ENCODE measurements at regions not wholly inside any gene's neighbourhood (a gene's known extent, or its start where the extent isn't known, plus 50 kb on each side); places are given as distances from the start of the nearest gene placed in this dataset.

DNA sequence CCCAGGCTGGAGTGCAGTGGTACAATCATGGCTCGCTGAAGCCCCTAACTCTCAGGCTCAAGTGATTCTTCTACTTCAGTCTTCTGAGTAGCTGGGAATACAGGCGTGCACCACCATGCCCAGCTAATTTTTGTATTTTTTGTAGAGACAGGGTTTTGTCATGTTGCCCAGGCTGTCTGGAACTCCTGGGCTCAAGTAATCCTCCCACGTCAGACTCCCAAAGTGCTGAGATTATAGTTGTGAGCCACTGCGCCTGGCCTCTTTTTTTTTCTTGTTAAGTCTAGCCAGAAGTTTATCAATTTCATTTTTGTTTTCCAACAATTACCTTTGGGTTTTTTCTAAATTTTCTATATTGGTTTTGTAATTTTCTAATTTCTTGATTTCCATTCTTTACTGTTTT is 100.6 kb downstream of the GC start:
- Histone ChIP-seq H3K79me2 (ENCODE audit: insufficient read depth, low read length) (no peaks in the 10 kb centered on the region), H3K4me2 (ENCODE audit: insufficient read depth, low read length) (no peak overlapping the region), H4K20me1 (ENCODE audit: insufficient read depth, low read length) (no peaks in the 10 kb centered on the region), H3K36me3 (ENCODE audit: insufficient read depth, low read length) (no peaks in the 10 kb centered on the region), H3K4me1 (ENCODE audit: insufficient read depth, low read length) (peaks cover 2% of the 10 kb centered on the region), H3K4me3 (ENCODE audit: insufficient read depth, low read length) (no peak overlapping the region), H3K27me3 (ENCODE audit: insufficient read depth, low read length) (peaks cover 3% of the 10 kb centered on the region), H2AFZ (ENCODE audit: low read length) (no peak overlapping the region), H3K27ac (ENCODE audit: low read depth, low read length) (no peak overlapping the region), H3K9me3 (ENCODE audit: low read depth, low read length) (no peaks in the 10 kb centered on the region)
- DNase-seq (ENCODE audit: insufficient read length, low spot score, missing footprints) = no peak
- no peak for TF ChIP-seq CTCF (IDR thresholded peaks at IDR 0.05; ENCODE audit: extremely low read depth, low read depth, low read length)

GRCh38 chr4:71680706-71681105 is 103.2 kb downstream of the GC start:
- no peak overlapping the region for H3K4me3 ChIP-seq (ENCODE audit: insufficient read depth, low read length)
- H3K4me1 ChIP-seq (ENCODE audit: insufficient read depth, low read length) = peaks cover 2% of the 10 kb centered on the region
- no peaks in the 10 kb centered on the region for H4K20me1 ChIP-seq (ENCODE audit: insufficient read depth, low read length)
- H3K4me2 ChIP-seq (ENCODE audit: insufficient read depth, low read length) = no peak overlapping the region
- H3K27me3 ChIP-seq (ENCODE audit: insufficient read depth, low read length) = no peaks in the 10 kb centered on the region
- no peaks in the 10 kb centered on the region for H3K79me2 ChIP-seq (ENCODE audit: insufficient read depth, low read length)
- TF ChIP-seq CTCF (IDR thresholded peaks at IDR 0.05; ENCODE audit: extremely low read depth, low read depth, low read length) = no peak
- H3K9me3 ChIP-seq (ENCODE audit: low read depth, low read length) = no peaks in the 10 kb centered on the region
- H3K36me3 ChIP-seq (ENCODE audit: insufficient read depth, low read length) = no peaks in the 10 kb centered on the region
- no peak for DNase-seq (ENCODE audit: insufficient read length, low spot score, missing footprints)
- H2AFZ ChIP-seq (ENCODE audit: low read length) = no peak overlapping the region
- H3K27ac ChIP-seq (ENCODE audit: low read depth, low read length) = no peak overlapping the region

DNA sequence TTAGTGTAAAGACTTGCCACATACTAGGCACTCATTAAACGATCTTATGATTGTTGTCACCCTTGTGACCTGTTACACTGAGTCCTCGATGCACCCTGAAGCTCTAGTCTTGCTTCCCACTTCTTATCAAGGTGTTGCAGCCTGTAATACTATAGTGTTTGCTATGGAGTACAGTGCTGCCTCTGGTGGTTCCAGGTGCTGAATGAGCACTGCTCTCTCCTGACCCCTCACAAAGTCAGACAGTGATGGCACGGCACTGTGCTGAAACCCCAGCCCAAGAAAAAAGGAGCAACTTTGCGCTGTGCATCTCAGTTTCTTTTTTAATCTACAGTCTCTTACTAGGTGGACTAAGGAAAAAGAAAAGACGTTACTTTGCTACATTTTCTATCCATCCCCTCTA is 106.3 kb downstream of the GC start:
- Histone ChIP-seq H3K4me1 (ENCODE audit: insufficient read depth, low read length) (peaks cover 2% of the 10 kb centered on the region), H3K27me3 (ENCODE audit: insufficient read depth, low read length) (no peaks in the 10 kb centered on the region), H3K36me3 (ENCODE audit: insufficient read depth, low read length) (no peaks in the 10 kb centered on the region), H2AFZ (ENCODE audit: low read length) (no peak overlapping the region), H3K4me3 (ENCODE audit: insufficient read depth, low read length) (no peak overlapping the region), H3K27ac (ENCODE audit: low read depth, low read length) (no peak overlapping the region), H4K20me1 (ENCODE audit: insufficient read depth, low read length) (no peaks in the 10 kb centered on the region), H3K79me2 (ENCODE audit: insufficient read depth, low read length) (no peaks in the 10 kb centered on the region), H3K4me2 (ENCODE audit: insufficient read depth, low read length) (no peak overlapping the region), H3K9me3 (ENCODE audit: low read depth, low read length) (no peaks in the 10 kb centered on the region)
- DNase-seq (ENCODE audit: insufficient read length, low spot score, missing footprints) = no peak
- no peak for TF ChIP-seq CTCF (IDR thresholded peaks at IDR 0.05; ENCODE audit: extremely low read depth, low read depth, low read length)

DNA sequence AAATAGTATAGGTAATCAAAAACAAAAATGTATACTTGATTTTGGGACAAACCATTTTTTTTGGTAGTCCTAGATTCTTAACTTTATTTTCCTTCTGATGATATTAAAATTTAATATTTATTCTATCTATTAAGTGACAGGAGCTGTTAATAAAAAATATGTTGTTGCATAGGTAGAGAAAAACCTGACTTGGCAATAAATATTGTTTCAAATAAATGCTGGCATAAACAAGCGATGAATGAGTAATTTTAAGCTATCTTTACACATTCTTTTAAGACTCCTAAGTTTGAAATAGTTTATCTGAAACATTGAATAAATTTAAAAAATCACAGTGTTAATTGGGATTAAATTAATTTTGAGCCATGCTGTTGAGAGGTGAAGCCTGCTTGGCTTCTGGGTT is 114.6 kb downstream of the GC start:
- Histone ChIP-seq H3K27ac (ENCODE audit: low read depth, low read length) (no peak overlapping the region), H3K9me3 (ENCODE audit: low read depth, low read length) (no peaks in the 10 kb centered on the region), H2AFZ (ENCODE audit: low read length) (no peak overlapping the region), H3K4me1 (ENCODE audit: insufficient read depth, low read length) (no peaks in the 10 kb centered on the region), H3K4me2 (ENCODE audit: insufficient read depth, low read length) (no peak overlapping the region), H4K20me1 (ENCODE audit: insufficient read depth, low read length) (no peaks in the 10 kb centered on the region), H3K79me2 (ENCODE audit: insufficient read depth, low read length) (no peaks in the 10 kb centered on the region), H3K36me3 (ENCODE audit: insufficient read depth, low read length) (no peaks in the 10 kb centered on the region), H3K27me3 (ENCODE audit: insufficient read depth, low read length) (peaks cover 4% of the 10 kb centered on the region), H3K4me3 (ENCODE audit: insufficient read depth, low read length) (no peak overlapping the region)
- DNase-seq (ENCODE audit: insufficient read length, low spot score, missing footprints) = no peak
- TF ChIP-seq CTCF (IDR thresholded peaks at IDR 0.05; ENCODE audit: extremely low read depth, low read depth, low read length) = no peak

Measured in osteoblast (primary cell).